HCT116 (cell line): ENCODE measurements at regions not wholly inside any gene's neighbourhood (a gene's known extent, or its start where the extent isn't known, plus 50 kb on each side); places are given as distances from the start of the nearest gene placed in this dataset.

Experiments used
- REST ChIP-seq: IDR thresholded peaks from 2 replicates; pipeline ENCODE4 v1.6.1; 2012; ENCODE audit warnings: low read depth
- YY1 ChIP-seq: IDR thresholded peaks from 2 replicates; pipeline ENCODE4 v1.6.1; 2011; ENCODE audit warnings: low read length, low read depth, moderate library complexity, mild to moderate bottlenecking; ENCODE audit not compliant: insufficient replicate concordance; ENCODE audit errors: extremely low read depth

- TF ChIP-seq YY1 (no peak), REST (no peak)
These were observed 777.4 kb downstream of the DSC3 start for GRCh38 chr18:30265190-30265589.
